MCF 10A (cell line): ENCODE measurements at regions not wholly inside any gene's neighbourhood (a gene's known extent, or its start where the extent isn't known, plus 50 kb on each side); places are given as distances from the start of the nearest gene placed in this dataset.
"Not testable (repeated sequence)": the region's sequence is repeated elsewhere in the genome, so short reads cannot be mapped to it uniquely, and the experiment has no call there.

Experiments used
- BruUV-seq: library from RNA; stranded (reverse); fragments of 400-500 nt; replicated peaks from 2 replicates; lab custom pipeline; 2021; lab: Mats Ljungman, UMichigan
- CTCF ChIA-PET: fragments of 300-600 bp; sonication (Branson Sonifier 250); formaldehyde crosslinking; extraction: SDS; loops from one replicate; lab custom pipeline; 2021; ENCODE audit warnings: antibody characterized with exemption, inconsistent platforms; lab: Yijun Ruan, JAX
- POLR2A ChIA-PET: fragments of 300-600, 350-650 bp; sonication (Branson Sonifier 250); formaldehyde crosslinking; extraction: SDS; loops from one replicate; lab custom pipeline; 2020; ENCODE audit warnings: antibody characterized with exemption, inconsistent platforms; lab: Yijun Ruan, JAX
- DNase-seq: peaks from one replicate; pipeline ENCODE4 v3.0.0-alpha.2; 2018; ENCODE audit not compliant: unreplicated experiment
- H3K27ac Mint-ChIP-seq: one replicate; pipeline ENCODE4 v1.8.0; 2022; ENCODE audit warnings: mild to moderate bottlenecking, low read depth, mixed read lengths; ENCODE audit not compliant: unreplicated experiment
- H3K27me3 Mint-ChIP-seq: one replicate; pipeline ENCODE4 v1.8.0; 2022; ENCODE audit warnings: mixed read lengths; ENCODE audit not compliant: insufficient read depth, unreplicated experiment
- H3K36me3 Mint-ChIP-seq: one replicate; pipeline ENCODE4 v1.8.0; 2022; ENCODE audit warnings: mild to moderate bottlenecking, moderate library complexity, mixed read lengths; ENCODE audit not compliant: insufficient read depth, unreplicated experiment
- H3K4me1 Mint-ChIP-seq: one replicate; pipeline ENCODE4 v1.8.0; 2022; ENCODE audit warnings: mixed read lengths; ENCODE audit not compliant: insufficient read depth, unreplicated experiment
- H3K4me3 Mint-ChIP-seq: one replicate; pipeline ENCODE4 v1.8.0; 2022; ENCODE audit warnings: mild to moderate bottlenecking, moderate library complexity, mixed read lengths; ENCODE audit not compliant: unreplicated experiment
- H3K9me3 Mint-ChIP-seq: one replicate; pipeline ENCODE4 v1.8.0; 2022; ENCODE audit warnings: mixed read lengths; ENCODE audit not compliant: unreplicated experiment
- CTCF ChIP-seq: fragments of 200-600 bp; IDR thresholded peaks from one replicate; pipeline ENCODE4 v1.8.0; 2022; ENCODE audit warnings: antibody characterized with exemption, mild to moderate bottlenecking; ENCODE audit not compliant: unreplicated experiment
- intact Hi-C: fragments of 100-400 bp; cut with micrococcal nuclease; formaldehyde crosslinking; loops from 2 replicates; pipeline ENCODE4 v1.14.1; 2022

- intact Hi-C loops: no loop called here
- no peak overlapping the region for H3K4me3 Mint-ChIP-seq
- peaks cover 16% of the 10 kb centered on the region for H3K4me1 Mint-ChIP-seq
- H3K27ac Mint-ChIP-seq: no peak overlapping the region
- no peaks in the 10 kb centered on the region for H3K27me3 Mint-ChIP-seq
- ChIA-PET CTCF (no interaction called here), POLR2A (interaction anchor here (1.1 kb wide), 1 partner anchor 92 kb away, joined by 5 read pairs; the partner anchor contains the start of gene METAP2)
- H3K36me3 Mint-ChIP-seq: no peaks in the 10 kb centered on the region
- no peak for TF ChIP-seq CTCF
- H3K9me3 Mint-ChIP-seq: no peaks in the 10 kb centered on the region
- no peak for DNase-seq
- BruUV-seq: no TSS peak
Measured at GRCh38 chr12:95380997-95381786, 92.8 kb upstream of the METAP2 start.

- intact Hi-C loops, H3K9me3 Mint-ChIP-seq, H3K36me3 Mint-ChIP-seq, H3K27ac Mint-ChIP-seq, H3K4me3 Mint-ChIP-seq, H3K27me3 Mint-ChIP-seq, BruUV-seq: not testable (repeated sequence)
- peak; percentile 34 for DNase-seq
- ChIA-PET POLR2A (interaction anchor here (3.6 kb wide), 1 partner anchor 12 kb away, joined by 44 read pairs; no protein-coding TSS in a partner anchor), CTCF (interaction anchor here (0.6 kb wide), 1 partner anchor 330 kb away, joined by 3 read pairs; no protein-coding TSS in a partner anchor)
- peaks cover 16% of the 10 kb centered on the region for H3K4me1 Mint-ChIP-seq
Measured at GRCh38 chr12:95383920-95384319, 90.0 kb upstream of the METAP2 start.

GRCh38 chr12:95384785-95385184 is 89.2 kb upstream of the METAP2 start:
- Mint-ChIP-seq H3K4me1 (peaks cover 16% of the 10 kb centered on the region), H3K9me3 (no peaks in the 10 kb centered on the region), H3K27ac (no peak overlapping the region), H3K27me3 (no peaks in the 10 kb centered on the region), H3K36me3 (no peaks in the 10 kb centered on the region), H3K4me3 (no peak overlapping the region)
- BruUV-seq: no TSS peak
- no peak for TF ChIP-seq CTCF
- CTCF ChIA-PET: interaction anchor here (0.6 kb wide), 1 partner anchor 78 kb away, joined by 3 read pairs; no protein-coding TSS in a partner anchor
- POLR2A ChIA-PET: interaction anchor here (2.4 to 3.6 kb wide), 2 partner anchors 11 to 89 kb away, joined by 25 to 44 read pairs; partner anchors contain the start of gene METAP2
- intact Hi-C loops: no loop called here
- DNase-seq: no peak

- Mint-ChIP-seq H3K9me3 (no peaks in the 10 kb centered on the region), H3K27ac (peak overlapping the region; percentile 67), H3K4me1 (peaks cover 16% of the 10 kb centered on the region), H3K4me3 (peak overlapping the region; percentile 6), H3K27me3 (no peaks in the 10 kb centered on the region), H3K36me3 (no peaks in the 10 kb centered on the region)
- ChIA-PET CTCF (interaction anchor here (0.6 to 0.8 kb wide), 2 partner anchors 40 to 79 kb away, joined by 3 read pairs; no protein-coding TSS in a partner anchor), POLR2A (interaction anchor here (0.5 to 3.6 kb wide), 8 partner anchors 10 to 1391 kb away, joined by 3 to 44 read pairs (median 4); partner anchors contain the start of gene METAP2)
- DNase-seq: peak; percentile 43
- TSS peak; percentile 79 for BruUV-seq
- intact Hi-C loops: no loop called here
- TF ChIP-seq CTCF: no peak
Measured at GRCh38 chr12:95385246-95386035, 88.5 kb upstream of the METAP2 start.
